ENCODE measurements at regions not wholly inside any gene's neighbourhood (a gene's known extent, or its start where the extent isn't known, plus 50 kb on each side); places are given as distances from the start of the nearest gene placed in this dataset.

- no peaks in the 10 kb centered on the region for H3K36me3 ChIP-seq (replicated peaks in 1 of 2; ENCODE audit: control insufficient read depth in 1 of 2, insufficient read depth in 2 of 2, low read length in 2 of 2)
- no peaks in the 10 kb centered on the region for H3K4me1 Mint-ChIP-seq
- no peaks in the 10 kb centered on the region for H3K79me2 ChIP-seq (ENCODE audit: insufficient read depth, low read length)
- no peak overlapping the region for H3K4me3 ChIP-seq (replicated peaks in 1 of 3; ENCODE audit: low read depth in 2 of 3, low read length in 3 of 3)
- intact Hi-C loops (cut with micrococcal nuclease) = no loop called here
- no peak overlapping the region for H3K4me2 ChIP-seq (replicated peaks; ENCODE audit: extremely low read depth, low read length, poor library complexity, severe bottlenecking)
- no CpG with 5 or more reads among the region's 1 CpG for WGBS (ENCODE audit: insufficient coverage)
- no peak overlapping the region for H3K27ac ChIP-seq (ENCODE audit: low read depth in 1 of 2, low read length in 2 of 2)
- no peak overlapping the region for H3K9ac ChIP-seq (ENCODE audit: insufficient read depth, low read length, poor library complexity, severe bottlenecking)
- peaks cover 0 to 5% of the 10 kb centered on the region in 2 donors for H3K9me3 ChIP-seq (replicated peaks in 1 of 2; ENCODE audit: control insufficient read depth in 1 of 2, insufficient read depth in 1 of 2, low read length in 2 of 2)
- no peaks in the 10 kb centered on the region for H3K4me1 ChIP-seq (ENCODE audit: control insufficient read depth in 1 of 2, insufficient read depth in 2 of 2, low read length in 2 of 2)
- peaks cover 0 to 14% (median 4%) of the 10 kb centered on the region in 7 donors for H3K9me3 Mint-ChIP-seq
- H3K27ac Mint-ChIP-seq = no peak overlapping the region
- no peaks in the 10 kb centered on the region for H3K27me3 Mint-ChIP-seq (ENCODE audit: low read depth in 3 of 3)
- no peaks in the 10 kb centered on the region for H4K20me1 ChIP-seq (ENCODE audit: insufficient read depth, low read length)
- TF ChIP-seq, protein P1, sequence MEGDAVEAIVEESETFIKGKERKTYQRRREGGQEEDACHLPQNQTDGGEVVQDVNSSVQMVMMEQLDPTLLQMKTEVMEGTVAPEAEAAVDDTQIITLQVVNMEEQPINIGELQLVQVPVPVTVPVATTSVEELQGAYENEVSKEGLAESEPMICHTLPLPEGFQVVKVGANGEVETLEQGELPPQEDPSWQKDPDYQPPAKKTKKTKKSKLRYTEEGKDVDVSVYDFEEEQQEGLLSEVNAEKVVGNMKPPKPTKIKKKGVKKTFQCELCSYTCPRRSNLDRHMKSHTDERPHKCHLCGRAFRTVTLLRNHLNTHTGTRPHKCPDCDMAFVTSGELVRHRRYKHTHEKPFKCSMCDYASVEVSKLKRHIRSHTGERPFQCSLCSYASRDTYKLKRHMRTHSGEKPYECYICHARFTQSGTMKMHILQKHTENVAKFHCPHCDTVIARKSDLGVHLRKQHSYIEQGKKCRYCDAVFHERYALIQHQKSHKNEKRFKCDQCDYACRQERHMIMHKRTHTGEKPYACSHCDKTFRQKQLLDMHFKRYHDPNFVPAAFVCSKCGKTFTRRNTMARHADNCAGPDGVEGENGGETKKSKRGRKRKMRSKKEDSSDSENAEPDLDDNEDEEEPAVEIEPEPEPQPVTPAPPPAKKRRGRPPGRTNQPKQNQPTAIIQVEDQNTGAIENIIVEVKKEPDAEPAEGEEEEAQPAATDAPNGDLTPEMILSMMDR (IDR thresholded peaks at IDR 0.05) = no peak
- H3K4me3 Mint-ChIP-seq = no peak overlapping the region
- H2AFZ ChIP-seq (ENCODE audit: insufficient read depth, low read depth, low read length, poor library complexity, severe bottlenecking) = no peak overlapping the region
- no peak for DNase-seq
- H3K36me3 Mint-ChIP-seq = no peaks in the 10 kb centered on the region
- H3K27me3 ChIP-seq (ENCODE audit: control insufficient read depth in 2 of 2, insufficient read depth in 2 of 2, low read length in 2 of 2) = no peaks in the 10 kb centered on the region
Measured at GRCh38 chr12:97943359-97943758, 480.8 kb downstream of the RMST start.

DNA sequence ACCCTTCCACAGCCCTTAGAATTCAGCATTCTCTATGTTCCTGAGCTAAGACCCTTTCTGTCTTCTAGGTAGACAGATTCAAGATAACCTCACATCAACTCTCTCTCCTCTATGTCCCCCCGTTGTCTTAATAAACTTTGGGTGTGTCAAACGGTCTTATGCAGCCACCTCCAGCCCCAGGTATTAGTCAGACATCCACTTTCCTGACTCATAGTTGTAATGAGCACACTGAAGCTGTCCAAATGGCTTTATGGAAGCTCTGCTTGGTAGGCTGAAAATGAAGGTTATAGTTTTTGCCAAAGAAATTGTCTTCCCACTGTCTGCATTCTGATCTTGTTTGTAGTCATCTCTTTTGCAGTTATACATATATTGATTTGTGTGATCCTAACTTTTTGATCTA is 482.0 kb downstream of the RMST start:
- no peaks in the 10 kb centered on the region for H4K20me1 ChIP-seq (ENCODE audit: insufficient read depth, low read length)
- no peaks in the 10 kb centered on the region for H3K4me1 ChIP-seq (ENCODE audit: control insufficient read depth in 1 of 2, insufficient read depth in 2 of 2, low read length in 2 of 2)
- H3K79me2 ChIP-seq (ENCODE audit: insufficient read depth, low read length) = no peaks in the 10 kb centered on the region
- WGBS (ENCODE audit: insufficient coverage) = no CpG with 5 or more reads among the region's 2 CpGs
- H3K9me3 ChIP-seq (replicated peaks in 1 of 2; ENCODE audit: control insufficient read depth in 1 of 2, insufficient read depth in 1 of 2, low read length in 2 of 2) = peaks cover 0 to 5% of the 10 kb centered on the region in 2 donors
- Mint-ChIP-seq H3K9me3 (peaks cover 0 to 14% (median 7%) of the 10 kb centered on the region in 7 donors), H3K4me1 (no peaks in the 10 kb centered on the region), H3K27me3 (ENCODE audit: low read depth in 3 of 3) (no peaks in the 10 kb centered on the region), H3K27ac (no peak overlapping the region), H3K36me3 (no peaks in the 10 kb centered on the region), H3K4me3 (no peak overlapping the region)
- TF ChIP-seq, protein P1 (IDR thresholded peaks at IDR 0.05) = no peak
- intact Hi-C loops (cut with micrococcal nuclease) = no loop called here
- no peak overlapping the region for H2AFZ ChIP-seq (ENCODE audit: insufficient read depth, low read depth, low read length, poor library complexity, severe bottlenecking)
- no peak overlapping the region for H3K9ac ChIP-seq (ENCODE audit: insufficient read depth, low read length, poor library complexity, severe bottlenecking)
- H3K36me3 ChIP-seq (replicated peaks in 1 of 2; ENCODE audit: control insufficient read depth in 1 of 2, insufficient read depth in 2 of 2, low read length in 2 of 2) = no peaks in the 10 kb centered on the region
- no peaks in the 10 kb centered on the region for H3K27me3 ChIP-seq (ENCODE audit: control insufficient read depth in 2 of 2, insufficient read depth in 2 of 2, low read length in 2 of 2)
- no peak overlapping the region for H3K4me2 ChIP-seq (replicated peaks; ENCODE audit: extremely low read depth, low read length, poor library complexity, severe bottlenecking)
- no peak for DNase-seq
- no peak overlapping the region for H3K4me3 ChIP-seq (replicated peaks in 1 of 3; ENCODE audit: low read depth in 2 of 3, low read length in 3 of 3)
- H3K27ac ChIP-seq (ENCODE audit: low read depth in 1 of 2, low read length in 2 of 2) = no peak overlapping the region
